Midbrain (tissue), 1 donor: ENCODE measurements at regions not wholly inside any gene's neighbourhood (a gene's known extent, or its start where the extent isn't known, plus 50 kb on each side); places are given as distances from the start of the nearest gene placed in this dataset.
"Not testable (repeated sequence)": the region's sequence is repeated elsewhere in the genome, so short reads cannot be mapped to it uniquely, and the experiment has no call there.

Experiments
- DNase-seq: peaks from one replicate; lab custom pipeline; 2025; lab: John Stamatoyannopoulos, UW

- no peak for DNase-seq
Observed at GRCh38 chr15:26073430-26074333, 210.6 kb upstream of the ATP10A start.

GRCh38 chr15:26070095-26070532 is 207.0 kb upstream of the ATP10A start:
- no peak for DNase-seq

- DNase-seq = no peak
Observed at GRCh38 chr15:26069231-26069641, 206.1 kb upstream of the ATP10A start.

GRCh38 chr15:26066896-26067295 is 203.8 kb upstream of the ATP10A start:
- DNase-seq = no peak

GRCh38 chr15:26065723-26066122 is 202.6 kb upstream of the ATP10A start:
- DNase-seq = no peak

GRCh38 chr15:26061248-26061647 is 198.1 kb upstream of the ATP10A start:
- DNase-seq = no peak

- DNase-seq = not testable (repeated sequence)
Observed at GRCh38 chr15:26056766-26057165, 193.6 kb upstream of the ATP10A start.

GRCh38 chr15:26051761-26052675 is 188.9 kb upstream of the ATP10A start:
- DNase-seq = no peak

GRCh38 chr15:26050984-26051383 is 187.9 kb upstream of the ATP10A start:
- no peak for DNase-seq

GRCh38 chr15:26049900-26050657 is 187.0 kb upstream of the ATP10A start:
- no peak for DNase-seq

- no peak for DNase-seq
Observed at GRCh38 chr15:26048669-26049068, 185.5 kb upstream of the ATP10A start.

- no peak for DNase-seq
Observed at GRCh38 chr15:26045516-26045915, 182.4 kb upstream of the ATP10A start.

- DNase-seq = no peak
Observed at GRCh38 chr15:26043018-26043417, 179.9 kb upstream of the ATP10A start.

- no peak for DNase-seq
Observed at GRCh38 chr15:26038693-26039092, 175.6 kb upstream of the ATP10A start.

GRCh38 chr15:26037369-26037768 is 174.2 kb upstream of the ATP10A start:
- DNase-seq = no peak

GRCh38 chr15:26033493-26033892 is 170.4 kb upstream of the ATP10A start:
- no peak for DNase-seq

GRCh38 chr15:26032162-26032846 is 169.2 kb upstream of the ATP10A start:
- no peak for DNase-seq

- not testable (repeated sequence) for DNase-seq
Observed at GRCh38 chr15:26029586-26029985, 166.5 kb upstream of the ATP10A start.

GRCh38 chr15:26029146-26029545 is 166.0 kb upstream of the ATP10A start:
- DNase-seq = no peak

GRCh38 chr15:26028086-26028740 is 165.1 kb upstream of the ATP10A start:
- no peak for DNase-seq

- not testable (repeated sequence) for DNase-seq
Observed at GRCh38 chr15:26026671-26027070, 163.5 kb upstream of the ATP10A start.
